ENCODE measurements at regions not wholly inside any gene's neighbourhood (a gene's known extent, or its start where the extent isn't known, plus 50 kb on each side); places are given as distances from the start of the nearest gene placed in this dataset.

DNA sequence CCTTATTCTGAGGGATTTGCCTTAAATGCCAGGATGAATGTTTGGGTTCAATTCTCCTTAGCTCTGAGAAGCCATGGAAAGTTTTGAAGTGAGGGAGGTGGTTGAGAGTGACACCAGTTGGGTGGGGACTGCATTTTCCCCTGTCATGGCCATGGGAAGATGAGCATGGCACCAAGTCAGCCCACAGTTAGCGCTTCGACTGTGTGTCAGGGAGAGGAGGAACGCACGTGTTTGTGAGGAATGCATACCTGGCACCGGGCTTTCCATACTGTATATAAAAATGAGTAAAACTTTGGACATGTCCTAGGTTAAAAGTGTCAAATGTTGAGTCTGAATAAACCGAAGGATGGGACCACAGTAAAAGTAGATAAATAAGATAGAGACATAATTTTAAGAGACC, 187.5 kb upstream of the KL start:
- DNase-seq, result no peak

DNA sequence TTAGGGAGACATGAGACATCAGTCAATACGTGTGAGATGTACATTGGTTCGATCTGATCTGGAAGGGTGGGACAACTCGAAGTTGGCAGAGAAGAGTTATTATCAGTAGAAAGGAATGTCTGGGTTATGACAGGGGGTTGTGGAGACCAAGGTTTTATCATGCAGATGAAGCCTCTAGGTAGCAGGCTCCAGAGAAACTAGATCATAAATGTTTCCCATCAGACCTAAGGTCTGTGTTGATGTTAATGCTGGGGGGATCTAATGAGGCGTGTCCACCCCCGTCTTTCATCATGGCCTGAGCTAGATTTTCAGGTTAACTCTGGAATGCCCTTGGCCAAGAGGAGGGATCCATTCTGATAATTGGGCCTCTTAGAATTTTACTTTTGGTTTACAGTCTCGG, 187.0 kb upstream of the KL start:
- no peak for DNase-seq

DNA sequence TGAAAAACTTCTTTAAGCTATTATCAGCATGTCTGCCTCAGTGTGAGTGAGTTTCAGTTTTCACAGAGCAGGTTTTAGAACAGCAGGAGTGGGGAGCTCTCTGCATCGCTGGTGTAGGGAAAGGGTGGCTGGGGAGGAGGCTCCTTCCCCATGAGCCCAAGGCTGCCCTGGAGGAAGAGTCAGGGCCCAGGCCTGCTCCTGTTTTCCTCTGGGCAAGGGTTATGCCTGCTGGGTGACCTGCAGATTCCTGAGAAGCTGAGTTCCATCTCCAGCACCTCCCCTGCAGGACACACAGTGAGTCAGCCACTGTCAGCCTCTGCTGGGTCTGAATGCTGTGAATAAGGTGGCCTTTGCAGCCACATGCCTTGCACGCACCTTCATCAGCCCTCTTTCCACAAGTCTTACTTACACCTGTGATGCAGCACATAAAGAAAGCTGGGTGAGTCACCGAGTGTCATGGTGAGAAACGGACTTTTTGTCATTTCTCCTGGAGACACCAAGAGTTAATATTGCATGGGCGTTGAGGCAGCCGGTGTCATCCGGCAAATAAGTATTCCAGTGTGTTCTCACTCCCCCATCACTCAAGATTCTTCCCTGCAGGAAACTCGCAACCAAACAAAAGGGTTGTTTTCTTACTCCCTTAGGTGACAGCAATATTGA, 186.4 kb upstream of the KL start:
- no peak for DNase-seq

DNA sequence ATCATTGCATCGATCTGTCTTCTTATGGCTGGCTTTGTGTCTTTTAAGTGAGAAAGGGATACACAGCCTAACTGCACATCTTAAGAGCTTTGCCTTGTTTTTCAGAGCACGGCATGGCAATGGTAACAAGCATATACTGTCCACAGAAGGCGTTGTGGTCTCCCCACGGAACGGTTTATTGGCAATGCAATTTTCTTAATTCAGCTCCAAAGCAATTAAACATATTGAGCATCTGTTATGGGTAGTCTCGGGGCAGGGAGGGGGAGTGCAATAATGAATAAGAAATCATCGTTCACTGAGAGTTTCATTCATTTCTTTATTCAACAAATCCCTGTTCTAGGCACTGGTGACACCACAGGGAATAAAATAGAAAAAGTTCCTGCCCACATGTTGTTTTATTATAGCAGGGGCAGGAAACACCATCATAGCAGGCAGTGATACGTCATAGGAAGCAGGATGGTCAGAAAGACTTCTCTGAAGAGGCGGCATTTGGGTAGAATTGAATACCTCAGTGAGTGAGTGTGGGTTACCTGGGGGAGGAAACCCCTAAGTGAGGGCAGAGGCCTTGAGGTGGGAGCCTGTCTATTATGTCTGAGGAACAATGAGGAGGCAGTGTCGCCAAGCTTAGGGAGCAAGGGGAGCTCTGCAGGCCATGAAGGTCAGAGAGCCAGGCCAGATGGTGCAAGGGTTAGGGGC, 185.7 kb upstream of the KL start:
- no peak for DNase-seq

DNA sequence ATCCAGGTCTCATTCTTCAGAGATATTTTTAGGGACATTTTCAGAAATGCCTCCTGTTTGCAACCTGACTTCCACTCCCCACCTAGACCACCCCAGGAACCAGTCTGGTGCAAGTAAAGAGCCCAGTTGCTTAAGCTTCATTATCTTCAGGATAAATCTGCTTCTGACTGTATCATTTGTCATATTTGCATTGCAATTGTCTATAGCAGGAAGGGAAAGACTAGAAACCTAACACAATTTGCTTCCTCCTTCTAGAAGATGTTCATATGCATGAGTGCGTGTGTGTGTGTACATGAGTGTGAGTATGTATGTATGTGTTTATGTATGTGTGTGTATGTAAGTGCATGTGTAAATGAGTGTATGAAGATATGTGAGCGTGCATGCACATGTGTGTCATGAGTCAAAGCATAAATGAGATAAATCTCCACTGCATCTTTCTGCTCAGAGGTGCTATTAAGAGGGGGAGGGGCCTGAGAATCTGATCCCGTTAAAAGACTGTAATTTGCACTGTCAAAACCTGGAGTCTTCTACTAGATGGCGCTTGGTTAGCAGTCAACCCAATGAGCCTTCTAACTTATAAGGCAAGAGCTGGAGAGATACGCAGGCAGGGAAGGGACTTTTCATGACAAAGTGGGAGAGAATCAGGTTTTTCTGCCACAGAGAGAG, 178.8 kb upstream of the KL start:
- peak; percentile 23 for DNase-seq

DNA sequence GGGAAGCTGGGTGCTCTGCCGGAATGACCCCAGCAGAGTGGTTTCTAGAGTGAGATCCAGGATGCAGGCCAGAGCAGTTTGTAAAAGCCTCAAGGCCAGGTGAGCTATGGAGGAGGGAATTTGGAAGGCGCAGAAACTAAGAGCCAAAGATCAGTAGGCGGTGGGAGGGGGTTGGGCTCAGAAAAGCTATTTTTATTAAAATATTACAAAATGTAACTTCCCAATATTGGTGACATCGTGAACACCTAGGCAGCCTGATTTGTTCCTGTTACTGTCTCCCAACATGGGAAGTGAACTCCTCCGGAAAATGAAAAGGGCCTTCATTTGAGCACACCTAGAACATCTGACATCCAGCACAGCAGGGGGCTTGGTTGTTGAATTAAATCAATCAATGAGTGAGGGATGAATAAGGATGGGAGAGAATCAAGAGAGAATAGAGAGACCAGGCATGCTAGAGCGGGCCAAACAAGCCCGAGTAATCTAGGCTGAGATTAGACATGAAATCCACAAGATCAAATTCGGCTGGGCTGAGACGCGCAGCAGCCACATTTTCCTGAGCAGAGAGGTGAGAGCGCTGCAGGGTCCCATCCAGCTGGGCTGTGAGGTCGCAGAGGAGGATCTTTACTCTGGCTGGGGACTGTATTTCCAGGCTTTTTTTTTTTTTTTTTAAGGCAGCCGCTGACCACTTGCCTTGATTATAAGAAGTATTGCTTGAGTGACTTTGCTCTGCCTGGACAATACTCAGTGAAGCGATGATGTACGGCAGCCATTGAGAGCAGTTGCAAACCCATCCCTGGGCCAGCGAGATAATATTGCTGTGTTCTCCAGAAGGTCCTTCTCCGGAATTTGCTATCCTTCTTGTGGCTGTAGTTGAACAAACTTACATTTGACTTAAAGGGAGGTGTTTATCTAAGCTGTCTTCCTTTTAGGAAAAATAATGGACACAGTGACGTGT, 178.0 kb upstream of the KL start:
- DNase-seq, result peak; percentile 23

DNA sequence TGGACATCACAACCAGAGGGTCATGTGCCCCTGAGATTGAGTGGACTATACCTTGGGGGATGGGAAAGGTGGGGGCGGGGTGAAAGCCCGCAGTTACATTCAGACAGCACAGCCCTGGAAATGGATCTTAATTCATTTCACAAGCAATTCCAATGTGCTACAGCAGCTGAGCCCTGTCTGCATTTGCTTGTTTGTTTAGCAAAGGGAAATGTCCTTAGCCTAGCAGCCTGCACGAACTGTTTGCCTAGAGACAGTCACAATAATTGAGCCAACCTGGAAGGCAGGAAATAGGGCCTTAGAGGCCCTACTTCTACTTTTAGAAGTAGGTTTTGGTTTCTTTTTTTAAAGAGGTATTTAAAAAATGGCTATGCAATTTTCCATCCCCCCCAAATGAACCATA, 177.3 kb upstream of the KL start:
- DNase-seq, result peak; percentile 82

DNA sequence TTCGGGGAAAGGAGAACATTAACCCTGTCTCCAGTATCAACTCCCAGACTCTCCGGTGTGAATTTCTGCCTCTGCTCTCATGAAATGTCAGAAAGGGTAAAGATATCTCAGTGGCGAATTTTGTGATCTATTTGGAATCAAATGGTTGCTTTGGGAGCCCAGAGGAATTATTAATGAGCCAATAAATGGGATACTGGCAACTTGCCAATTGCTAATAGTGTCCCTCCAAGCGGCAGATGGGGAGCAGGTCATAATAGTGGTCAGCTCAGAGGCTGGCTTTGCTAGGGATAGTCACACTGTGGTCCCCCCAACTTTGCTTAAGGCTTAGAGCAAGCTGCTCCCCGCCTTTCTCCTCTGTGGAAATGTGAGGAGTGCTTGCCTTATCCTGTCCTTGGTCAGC, 176.1 kb upstream of the KL start:
- DNase-seq, result no peak

DNA sequence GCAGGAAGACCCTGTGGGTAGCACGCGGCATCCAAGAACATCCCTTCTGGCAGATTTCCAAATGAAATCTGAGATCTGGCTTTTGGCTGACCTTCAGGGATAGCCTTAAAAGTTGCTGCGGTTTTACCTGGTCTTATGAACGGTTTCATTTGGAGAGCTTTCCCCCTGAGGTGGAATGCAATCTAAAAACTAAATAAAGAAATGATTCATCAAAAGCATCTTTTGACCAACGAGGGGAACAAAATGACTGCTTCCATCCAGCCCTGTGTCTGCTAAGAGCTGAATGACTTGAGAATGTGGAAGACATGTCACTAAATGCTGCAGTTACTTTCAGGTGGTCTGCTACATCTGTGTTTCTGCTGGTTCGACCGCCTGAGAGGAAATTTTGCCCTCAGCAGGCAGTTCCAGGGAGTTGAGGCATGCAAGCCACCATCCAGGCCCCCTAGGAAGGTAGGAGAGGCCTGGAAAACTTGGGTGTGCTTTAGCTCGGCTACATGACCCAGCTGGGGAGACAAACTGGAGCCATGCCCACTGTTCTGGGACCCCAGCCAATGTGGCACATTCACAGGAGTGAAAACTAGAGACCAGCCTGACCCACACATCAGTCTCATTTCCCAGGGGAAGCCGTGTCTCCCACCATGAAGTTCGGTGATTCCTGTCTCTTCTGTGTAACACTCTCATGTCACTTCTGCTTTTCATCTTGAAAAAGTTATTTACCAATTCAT, 175.1 kb upstream of the KL start:
- peak; percentile 79 for DNase-seq

DNA sequence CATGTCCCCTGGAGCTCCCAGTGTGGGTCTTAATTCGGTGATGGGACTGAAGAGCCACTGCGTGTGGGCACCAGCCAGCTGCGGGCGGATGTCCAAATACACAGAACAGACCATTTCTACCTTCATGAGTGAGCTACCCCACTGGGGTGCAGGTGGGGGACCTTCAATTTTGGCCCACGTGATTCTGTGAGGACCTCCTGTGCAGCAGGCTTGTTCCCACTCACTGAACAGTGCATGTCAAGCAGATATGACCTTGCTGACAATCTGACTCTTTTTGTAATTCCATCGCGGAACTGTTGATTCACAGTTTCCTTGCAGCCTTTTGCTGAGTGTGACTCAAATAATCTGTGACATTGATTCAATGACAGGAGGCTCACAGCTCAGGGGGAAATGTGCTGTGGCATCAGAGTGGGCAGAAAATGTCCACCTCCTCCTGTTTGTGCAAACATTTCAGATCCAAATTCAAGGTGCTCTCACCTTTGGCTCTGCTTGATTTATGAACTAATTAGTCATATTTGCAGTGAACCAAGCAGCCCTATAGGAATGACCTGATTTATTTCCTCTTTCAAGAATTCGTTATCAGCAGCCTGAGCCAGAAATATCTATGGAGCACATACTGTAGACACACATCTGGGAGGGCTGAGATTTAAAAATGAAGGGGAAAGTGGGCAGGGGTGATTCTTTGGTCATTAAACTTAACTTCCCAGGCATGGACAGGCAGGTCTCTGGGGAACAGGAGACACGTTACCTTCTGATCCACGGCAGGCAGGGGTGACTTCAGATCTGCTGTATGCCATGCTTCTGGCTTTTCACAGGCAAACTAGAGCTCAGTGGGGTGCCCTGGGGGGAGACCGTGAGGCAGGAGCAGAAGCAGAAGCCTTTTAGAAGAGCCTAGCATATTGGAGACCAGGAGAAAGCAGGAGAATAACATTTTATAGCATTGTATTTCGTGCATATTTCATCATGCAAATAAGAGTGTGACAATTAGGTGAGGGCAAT, 170.0 kb upstream of the KL start:
- peak; percentile 52 for DNase-seq

DNA sequence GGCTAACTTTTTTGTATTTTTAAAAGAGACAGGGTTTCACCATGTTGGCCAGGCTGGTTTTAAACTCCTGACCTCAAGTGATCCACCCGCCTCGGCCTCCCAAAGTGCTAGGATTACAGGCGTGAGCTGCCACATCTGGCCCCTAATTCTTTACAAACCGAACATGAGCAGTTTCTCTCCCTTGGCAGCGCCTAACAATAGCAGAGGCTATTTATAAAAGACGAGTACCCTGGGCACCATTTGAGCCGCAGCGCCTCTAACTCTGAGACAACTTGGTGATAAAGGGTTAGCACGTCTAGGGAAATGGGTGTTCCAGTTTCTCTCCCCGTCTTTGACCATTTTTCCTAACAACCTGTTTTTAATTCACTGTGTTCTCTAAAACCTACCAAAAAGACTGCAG, 168.2 kb upstream of the KL start:
- DNase-seq, result peak; percentile 34

DNA sequence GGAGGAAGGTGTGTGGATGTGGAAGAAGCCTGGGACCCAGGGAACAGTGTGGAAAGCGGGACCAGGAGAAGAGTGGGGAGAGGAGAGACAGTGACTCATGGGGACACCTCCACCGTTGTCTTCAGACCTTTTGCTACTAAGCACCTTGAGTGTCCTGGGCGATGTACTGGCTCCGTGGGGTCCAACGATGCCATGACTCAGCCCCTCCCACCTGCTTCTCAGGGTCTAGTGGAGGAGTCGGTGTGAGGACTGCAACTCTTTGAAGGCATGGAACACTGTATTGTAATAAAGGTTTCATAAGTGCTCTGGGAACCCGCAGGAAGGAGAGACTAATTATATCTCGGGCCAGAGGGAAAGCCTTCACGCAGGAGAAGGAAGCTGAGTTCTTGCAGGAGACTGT, 166.9 kb upstream of the KL start:
- DNase-seq, result no peak

DNA sequence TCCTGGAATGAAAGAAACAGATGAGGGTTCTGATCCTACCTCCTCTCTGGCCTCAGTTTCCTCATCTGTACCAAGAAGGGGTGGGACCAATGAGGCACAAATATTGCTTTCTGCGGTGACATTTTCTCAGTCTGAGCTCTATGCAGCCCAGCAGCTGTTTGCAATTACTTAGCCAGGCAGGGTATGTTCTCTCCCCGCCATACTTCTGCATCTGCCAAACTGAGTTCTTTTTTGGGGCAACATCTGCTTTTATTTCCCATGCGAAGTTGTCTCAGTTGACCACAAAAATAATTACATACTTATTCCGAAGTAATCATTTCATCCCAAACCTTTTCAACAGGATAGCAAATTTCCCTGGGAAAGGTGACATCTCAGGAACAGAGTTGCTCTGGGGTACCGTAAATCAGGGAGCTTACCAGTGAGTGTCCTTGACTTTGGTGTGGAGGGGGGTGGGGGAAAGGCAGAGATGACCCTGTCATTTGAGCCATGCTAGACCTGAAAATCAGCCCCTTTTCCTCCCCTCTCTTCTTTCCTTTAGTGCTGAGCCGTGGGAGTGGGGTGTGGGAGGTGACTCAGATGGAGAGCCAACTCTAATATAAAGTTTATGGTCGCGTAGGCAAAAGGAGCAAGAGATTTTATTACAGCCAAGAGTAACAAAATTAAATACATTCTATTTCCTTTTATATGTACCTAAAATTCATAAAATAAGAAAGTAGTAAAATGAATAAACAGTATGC, 165.7 kb upstream of the KL start:
- no peak for DNase-seq

DNA sequence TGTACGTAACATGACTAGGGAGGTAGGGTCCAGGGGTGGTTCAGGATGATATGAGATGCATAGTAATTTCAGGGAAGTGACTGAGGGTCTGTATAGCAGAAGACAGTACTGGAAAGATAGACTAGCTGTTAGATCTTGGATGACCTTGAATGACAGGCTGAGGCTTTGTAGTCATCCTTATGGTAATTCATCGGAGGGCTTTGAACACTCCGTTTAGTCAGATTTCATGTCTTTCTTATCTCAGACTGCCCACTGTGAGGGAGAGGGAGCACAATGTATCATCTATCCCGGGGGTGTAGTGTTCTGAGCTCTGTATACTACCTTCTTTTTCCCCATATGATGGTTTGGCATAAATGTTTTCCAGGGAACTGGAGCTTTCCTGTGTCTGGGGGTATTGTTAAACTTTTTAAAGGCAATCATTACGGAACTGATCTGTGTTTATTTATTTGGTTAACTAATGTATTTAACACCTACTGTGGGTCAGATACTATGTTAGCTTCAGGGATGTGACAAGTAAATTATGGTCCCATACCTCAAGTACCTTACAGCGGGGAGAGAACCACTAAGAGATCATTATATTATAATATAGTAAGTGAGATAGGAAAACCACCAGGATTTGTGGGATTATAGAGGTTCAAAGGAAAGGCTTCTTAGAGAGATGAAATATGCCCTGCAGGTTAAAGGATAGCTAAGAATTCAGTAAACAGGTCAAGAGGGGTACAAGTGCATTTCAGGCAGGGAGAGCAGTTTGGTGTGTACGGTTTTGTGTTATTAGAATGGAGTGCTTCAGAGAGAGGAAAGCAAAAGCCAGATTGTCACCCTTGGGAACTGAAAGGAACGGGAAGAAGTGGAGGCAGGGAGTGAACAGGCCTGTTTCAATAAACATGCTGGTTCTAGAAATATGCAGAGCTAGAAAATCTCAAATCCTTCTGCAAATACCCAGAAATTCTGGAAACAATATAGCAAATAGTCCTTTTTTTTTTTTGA, 164.8 kb upstream of the KL start:
- DNase-seq, result peak; percentile 19

DNA sequence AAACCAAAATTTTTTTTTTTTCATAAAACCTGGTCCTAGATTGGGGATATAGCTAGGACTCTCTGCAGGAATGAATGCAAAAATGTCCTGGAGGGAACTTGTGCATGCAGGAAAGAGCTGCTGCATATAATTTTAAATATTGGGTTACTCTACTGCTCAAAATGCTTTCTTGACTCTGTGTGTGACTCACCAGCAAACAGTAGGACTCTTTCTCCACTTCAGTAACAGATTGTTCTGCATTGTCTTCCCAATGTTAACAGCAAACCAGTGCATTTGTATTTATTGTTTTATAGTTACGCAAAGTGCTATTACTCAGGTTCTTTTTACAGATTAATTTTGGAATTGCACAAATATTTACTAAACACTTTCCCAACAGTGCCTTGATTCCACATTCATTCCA, 163.7 kb upstream of the KL start:
- no peak for DNase-seq

DNA sequence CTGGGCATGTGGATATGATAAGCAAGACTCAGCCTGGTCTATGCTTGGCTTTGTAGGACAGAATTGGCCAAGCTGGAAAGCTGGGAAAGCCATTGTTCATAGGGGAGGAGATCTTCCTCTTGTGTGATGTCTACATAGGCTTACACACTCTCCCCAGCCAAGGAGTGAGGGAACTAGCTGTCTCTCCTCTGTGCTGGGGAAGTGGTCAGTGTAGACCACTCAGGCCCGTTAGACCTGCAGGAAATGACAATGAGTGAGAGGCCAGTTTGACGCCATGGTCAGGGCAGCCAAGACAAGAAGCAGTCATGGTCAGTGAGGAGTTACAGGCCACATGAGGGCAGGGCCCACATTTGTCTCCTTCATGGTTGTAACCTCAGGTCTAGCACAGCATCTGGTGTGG, 159.1 kb upstream of the KL start:
- no peak for DNase-seq

DNA sequence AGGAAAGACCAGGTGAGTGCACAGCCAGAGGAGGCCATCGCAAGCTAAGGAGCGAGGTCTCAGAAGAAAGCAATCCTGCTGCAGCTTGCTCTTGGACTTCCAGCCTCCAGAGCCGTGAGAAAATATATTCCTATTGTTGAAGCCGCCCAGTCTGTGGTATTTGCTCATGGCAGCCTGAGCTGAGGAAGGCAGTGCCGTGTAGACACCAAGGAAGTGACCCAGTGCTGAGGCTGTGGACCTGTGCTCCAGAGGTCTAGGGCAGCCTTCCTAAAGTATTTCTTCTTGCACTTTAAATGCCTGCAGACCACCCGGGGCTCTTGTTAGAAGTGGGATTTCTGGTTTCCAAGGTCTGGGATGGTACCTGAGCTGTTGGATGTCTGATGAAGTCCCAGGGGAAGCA, 158.5 kb upstream of the KL start:
- no peak for DNase-seq

DNA sequence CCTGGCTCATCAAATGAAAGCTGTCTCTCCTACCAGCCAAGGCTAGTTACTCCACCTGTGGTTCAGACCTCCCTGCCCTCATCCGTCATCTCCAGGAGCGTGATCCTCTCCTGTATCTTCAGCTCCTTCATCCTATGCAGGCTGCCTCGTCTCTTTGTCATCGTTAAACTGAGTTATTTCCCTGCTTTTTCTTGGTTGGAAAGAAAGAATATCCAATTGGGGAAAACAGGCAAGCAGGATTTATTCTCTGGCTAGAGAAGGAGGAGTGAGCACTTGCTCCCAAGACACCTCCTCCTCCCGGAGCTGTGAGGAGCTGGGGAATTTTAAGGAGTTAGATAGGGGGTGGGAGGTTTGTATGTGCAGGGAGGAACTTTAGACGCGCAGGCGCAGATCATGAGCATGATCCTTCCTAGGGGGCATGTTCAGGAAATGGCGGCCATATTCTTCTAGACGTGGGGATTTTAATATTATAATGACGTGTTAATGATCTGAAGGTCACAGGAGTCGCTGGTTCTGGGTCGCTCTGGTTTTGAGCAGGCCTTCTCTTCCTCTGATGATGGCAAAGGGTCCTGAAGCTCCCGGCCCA, 156.4 kb upstream of the KL start:
- DNase-seq, result no peak

DNA sequence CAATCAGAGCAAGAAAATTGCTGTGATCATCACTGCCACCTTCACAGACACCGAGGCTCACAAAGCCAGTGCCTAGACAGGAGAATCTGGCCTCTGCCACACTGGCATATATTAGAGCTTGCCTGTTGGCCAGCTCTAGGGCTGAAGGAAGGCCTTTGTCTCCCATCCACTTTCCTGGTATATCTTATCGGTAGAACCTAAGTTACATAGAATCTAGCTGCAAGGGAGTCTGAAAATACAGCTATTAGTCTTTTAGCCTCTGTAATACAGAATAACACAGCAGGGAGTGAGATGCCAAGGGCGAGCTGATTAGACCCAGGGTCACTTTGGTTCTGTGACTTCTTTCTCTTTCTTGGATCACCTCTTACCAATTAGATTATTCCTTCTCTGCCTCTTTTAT, 154.9 kb upstream of the KL start:
- DNase-seq, result no peak

All from NCI-H1092 treated with DMSO at 0.1 percent for 48 hours (cell line).